ENCODE measurements at regions not wholly inside any gene's neighbourhood (a gene's known extent, or its start where the extent isn't known, plus 50 kb on each side); places are given as distances from the start of the nearest gene placed in this dataset.

DNA sequence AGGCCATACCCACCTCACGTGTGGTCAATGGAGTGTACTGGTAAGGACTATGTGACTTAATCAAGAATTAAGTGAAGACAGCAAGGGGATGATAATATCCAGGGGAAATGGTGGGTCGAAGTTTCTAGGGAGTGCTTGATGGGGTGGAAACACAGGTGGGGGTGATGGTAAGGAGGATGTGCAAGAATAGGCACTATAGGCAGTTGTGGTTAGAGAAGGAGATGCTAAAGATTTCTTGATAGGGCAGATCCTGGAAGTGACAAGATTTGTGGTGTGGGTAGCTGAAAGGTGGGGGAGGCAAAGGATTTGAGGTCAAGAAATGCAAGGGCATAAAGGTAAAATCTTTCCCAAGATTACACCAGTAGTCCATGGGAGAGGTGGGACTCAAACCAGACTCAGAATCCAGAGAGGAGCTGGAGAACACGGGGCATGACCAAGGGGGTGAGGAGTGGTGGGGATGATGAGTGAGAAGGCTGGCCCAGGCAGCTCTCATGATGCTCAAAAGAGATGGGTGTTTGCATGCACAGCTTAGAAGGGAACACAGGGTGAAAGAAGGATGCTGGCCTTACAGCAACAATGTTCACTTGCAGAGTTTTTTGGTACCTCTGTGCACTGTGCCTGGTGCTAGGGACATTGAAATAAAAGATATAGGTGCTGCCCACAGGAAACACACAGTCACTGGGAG is 78.4 kb downstream of the CCR1 start:
- TF ChIP-seq, protein P1, sequence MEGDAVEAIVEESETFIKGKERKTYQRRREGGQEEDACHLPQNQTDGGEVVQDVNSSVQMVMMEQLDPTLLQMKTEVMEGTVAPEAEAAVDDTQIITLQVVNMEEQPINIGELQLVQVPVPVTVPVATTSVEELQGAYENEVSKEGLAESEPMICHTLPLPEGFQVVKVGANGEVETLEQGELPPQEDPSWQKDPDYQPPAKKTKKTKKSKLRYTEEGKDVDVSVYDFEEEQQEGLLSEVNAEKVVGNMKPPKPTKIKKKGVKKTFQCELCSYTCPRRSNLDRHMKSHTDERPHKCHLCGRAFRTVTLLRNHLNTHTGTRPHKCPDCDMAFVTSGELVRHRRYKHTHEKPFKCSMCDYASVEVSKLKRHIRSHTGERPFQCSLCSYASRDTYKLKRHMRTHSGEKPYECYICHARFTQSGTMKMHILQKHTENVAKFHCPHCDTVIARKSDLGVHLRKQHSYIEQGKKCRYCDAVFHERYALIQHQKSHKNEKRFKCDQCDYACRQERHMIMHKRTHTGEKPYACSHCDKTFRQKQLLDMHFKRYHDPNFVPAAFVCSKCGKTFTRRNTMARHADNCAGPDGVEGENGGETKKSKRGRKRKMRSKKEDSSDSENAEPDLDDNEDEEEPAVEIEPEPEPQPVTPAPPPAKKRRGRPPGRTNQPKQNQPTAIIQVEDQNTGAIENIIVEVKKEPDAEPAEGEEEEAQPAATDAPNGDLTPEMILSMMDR (IDR thresholded peaks at IDR 0.05), result no peak
- TF ChIP-seq, protein P2, sequence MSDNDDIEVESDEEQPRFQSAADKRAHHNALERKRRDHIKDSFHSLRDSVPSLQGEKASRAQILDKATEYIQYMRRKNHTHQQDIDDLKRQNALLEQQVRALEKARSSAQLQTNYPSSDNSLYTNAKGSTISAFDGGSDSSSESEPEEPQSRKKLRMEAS (CRISPR knock-in tag; IDR thresholded peaks at IDR 0.05), result no peak
